Mesendoderm (in vitro differentiated cells): ENCODE measurements at regions not wholly inside any gene's neighbourhood (a gene's known extent, or its start where the extent isn't known, plus 50 kb on each side); places are given as distances from the start of the nearest gene placed in this dataset.

Experiments
- DNase-seq: peaks from one replicate; pipeline ENCODE4 v3.0.0; 2013
- H2AK5ac ChIP-seq: 2 replicates; pipeline ENCODE4 v1.6.1; 2013; ENCODE audit warnings: low read length, inconsistent platforms
- H2BK120ac ChIP-seq: 2 replicates; pipeline ENCODE4 v1.6.1; 2013; ENCODE audit warnings: low read depth, mild to moderate bottlenecking, low read length, moderate library complexity, mixed read lengths
- H2BK15ac ChIP-seq: replicated peaks from 2 replicates; pipeline ENCODE4 v1.6.1; 2013; ENCODE audit warnings: low read depth, mild to moderate bottlenecking, moderate library complexity
- H2BK5ac ChIP-seq: 2 replicates; pipeline ENCODE4 v1.6.1; 2013; ENCODE audit warnings: low read length, inconsistent platforms
- H3K18ac ChIP-seq: 2 replicates; pipeline ENCODE4 v1.6.1; 2013; ENCODE audit warnings: mild to moderate bottlenecking, low read length, mixed read lengths
- H3K23ac ChIP-seq: one replicate; pipeline ENCODE4 v1.6.1; 2013; ENCODE audit warnings: low read length
- H3K27ac ChIP-seq: 2 replicates; pipeline ENCODE4 v1.5.1; 2013; ENCODE audit warnings: low read depth, mild to moderate bottlenecking, inconsistent platforms, low read length, moderate library complexity
- H3K27me3 ChIP-seq: 2 replicates; pipeline ENCODE4 v1.6.1; 2013; ENCODE audit warnings: low read length, control low read depth, mild to moderate bottlenecking, inconsistent platforms; ENCODE audit not compliant: insufficient read depth, poor library complexity
- H3K36me3 ChIP-seq: 2 replicates; pipeline ENCODE4 v1.6.1; 2013; ENCODE audit warnings: low read length, inconsistent platforms; ENCODE audit not compliant: control insufficient read depth, insufficient read depth
- H3K4ac ChIP-seq: one replicate; pipeline ENCODE4 v1.6.1; 2013; ENCODE audit warnings: low read depth, mild to moderate bottlenecking, low read length, moderate library complexity
- H3K4me1 ChIP-seq: 2 replicates; pipeline ENCODE4 v1.6.1; 2013; ENCODE audit warnings: low read depth, low read length, inconsistent platforms; ENCODE audit not compliant: control insufficient read depth
- H3K4me2 ChIP-seq: 2 replicates; pipeline ENCODE4 v1.6.1; 2013; ENCODE audit warnings: low read length
- H3K4me3 ChIP-seq: 2 replicates; pipeline ENCODE4 v1.5.1; 2013; ENCODE audit warnings: mild to moderate bottlenecking, low read length
- H3K56ac ChIP-seq: one replicate; pipeline ENCODE4 v1.6.1; 2013; ENCODE audit warnings: low read length
- H3K79me1 ChIP-seq: 2 replicates; pipeline ENCODE4 v1.6.1; 2013; ENCODE audit warnings: low read length, inconsistent platforms
- H3K79me2 ChIP-seq: 2 replicates; pipeline ENCODE4 v1.6.1; 2013; ENCODE audit warnings: mild to moderate bottlenecking, low read length; ENCODE audit not compliant: control insufficient read depth, insufficient read depth
- H3K9ac ChIP-seq: 2 replicates; pipeline ENCODE4 v1.6.1; 2013; ENCODE audit warnings: low read length, inconsistent platforms
- H4K5ac ChIP-seq: one replicate; pipeline ENCODE4 v1.6.1; 2013; ENCODE audit warnings: low read length
- H4K8ac ChIP-seq: one replicate; pipeline ENCODE4 v1.6.1; 2013; ENCODE audit warnings: low read depth, mild to moderate bottlenecking, control low read depth, low read length, moderate library complexity
- WGBS: extraction: QIAGEN DNeasy Blood & Tissue Kit; methylation state at CpG from one replicate; pipeline ENCODE4 v1.1.7; 2013; ENCODE audit warnings: low lambda C conversion rate, missing lambda C conversion rate; ENCODE audit not compliant: insufficient coverage; ENCODE audit errors: extremely low coverage; 5-methylcytosine and 5-hydroxymethylcytosine counted together

DNA sequence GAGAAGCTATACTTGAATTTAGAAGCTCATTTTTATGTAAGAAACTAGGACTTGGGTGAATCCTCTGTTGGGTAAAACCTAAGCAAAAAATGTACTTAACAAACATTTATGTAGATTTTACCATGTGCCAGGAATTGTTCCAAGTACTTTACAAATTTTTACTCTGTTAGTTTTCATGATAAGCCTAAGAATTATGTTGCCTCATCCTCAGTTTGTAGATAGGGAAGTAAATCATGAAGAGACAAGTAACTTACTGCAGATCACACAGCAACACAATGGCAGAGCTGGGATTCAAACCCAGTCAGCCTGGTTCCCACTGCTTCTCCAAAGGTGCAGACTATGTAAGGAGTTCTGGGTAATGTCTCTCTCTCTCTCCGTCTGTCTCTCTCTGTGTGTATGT lies 169.9 kb downstream of the DIPK2A start:
- H3K27me3 ChIP-seq, result no peaks in the 10 kb centered on the region
- H3K79me2 ChIP-seq, result no peaks in the 10 kb centered on the region
- H3K79me1 ChIP-seq, result no peaks in the 10 kb centered on the region
- no peak overlapping the region for H3K4me2 ChIP-seq
- no peak overlapping the region for H3K4ac ChIP-seq
- no peak overlapping the region for H2BK5ac ChIP-seq
- no peak overlapping the region for H2BK15ac ChIP-seq
- no peak overlapping the region for H3K4me3 ChIP-seq
- no peak overlapping the region for H3K56ac ChIP-seq
- H2AK5ac ChIP-seq, result no peak overlapping the region
- no peak overlapping the region for H4K8ac ChIP-seq
- no peak overlapping the region for H3K27ac ChIP-seq
- H3K9ac ChIP-seq, result no peak overlapping the region
- WGBS, result no CpG with 5 or more reads among the region's 1 CpG
- DNase-seq, result no peak
- H2BK120ac ChIP-seq, result no peak overlapping the region
- no peak overlapping the region for H4K5ac ChIP-seq
- no peak overlapping the region for H3K23ac ChIP-seq
- no peaks in the 10 kb centered on the region for H3K36me3 ChIP-seq
- no peaks in the 10 kb centered on the region for H3K4me1 ChIP-seq
- H3K18ac ChIP-seq, result no peak overlapping the region

DNA sequence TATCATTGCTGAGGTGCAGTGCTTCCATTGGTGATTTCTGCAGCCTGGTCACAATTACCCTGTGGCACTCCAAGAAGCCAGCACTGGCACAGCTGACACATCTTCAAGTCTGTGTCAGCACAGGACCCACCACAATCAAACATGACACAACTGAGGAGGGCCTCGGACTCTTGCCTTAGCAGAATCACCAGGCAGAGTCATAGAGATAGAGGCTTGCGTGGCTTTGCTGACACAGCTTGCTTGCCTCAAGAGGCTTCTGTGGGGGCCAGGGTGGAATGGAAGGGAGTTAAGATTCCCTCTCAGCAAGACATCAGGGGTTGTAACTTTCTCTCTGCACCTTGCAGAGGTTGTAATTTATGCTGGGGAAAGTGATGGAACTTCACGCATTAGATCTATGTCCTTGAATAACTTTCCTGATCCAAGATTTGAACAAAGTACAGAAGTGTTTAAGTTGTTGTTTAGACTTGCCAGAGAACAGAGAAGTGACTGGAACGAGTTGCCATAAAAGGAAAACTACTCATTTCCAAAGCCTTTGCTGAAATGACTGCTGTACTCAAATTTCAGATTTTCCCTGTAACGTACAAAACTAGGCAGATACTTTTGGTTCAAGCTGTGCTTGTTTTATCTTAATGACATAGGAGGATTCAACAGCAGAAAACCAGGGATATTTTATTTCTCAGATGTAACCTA lies 170.7 kb downstream of the DIPK2A start:
- Histone ChIP-seq H2BK15ac (no peak overlapping the region), H3K4me3 (no peak overlapping the region), H2AK5ac (no peak overlapping the region), H3K79me2 (no peaks in the 10 kb centered on the region), H3K79me1 (no peaks in the 10 kb centered on the region), H3K4me2 (no peak overlapping the region), H4K8ac (no peak overlapping the region), H3K4me1 (no peaks in the 10 kb centered on the region), H3K9ac (no peak overlapping the region), H2BK5ac (no peak overlapping the region), H3K27ac (no peak overlapping the region), H3K18ac (no peak overlapping the region), H4K5ac (no peak overlapping the region), H3K27me3 (no peaks in the 10 kb centered on the region), H3K4ac (no peak overlapping the region), H3K36me3 (no peaks in the 10 kb centered on the region), H2BK120ac (no peak overlapping the region), H3K56ac (no peak overlapping the region), H3K23ac (no peak overlapping the region)
- peak; percentile 7 for DNase-seq
- no CpG with 5 or more reads among the region's 5 CpGs for WGBS

DNA sequence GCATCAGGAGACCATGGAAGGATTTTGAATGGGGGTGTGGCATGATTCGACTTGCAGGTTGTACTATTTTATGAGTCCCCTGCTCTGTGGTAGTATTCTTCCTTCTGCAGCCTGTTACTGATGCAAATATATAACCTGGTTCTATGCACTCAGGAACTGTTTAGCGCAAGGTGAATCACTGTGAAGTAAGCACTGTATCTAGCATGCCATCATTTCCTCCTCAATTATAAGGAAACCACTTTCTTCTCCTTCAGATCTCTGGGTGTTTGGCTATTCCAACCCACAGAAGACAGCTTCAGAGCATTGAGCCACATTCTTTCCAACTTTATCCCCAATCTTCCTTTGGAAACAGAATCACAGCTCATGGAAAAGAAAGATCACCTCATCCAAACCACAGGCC lies 176.7 kb downstream of the DIPK2A start:
- Histone ChIP-seq H4K5ac (no peak overlapping the region), H3K27ac (no peak overlapping the region), H3K23ac (no peak overlapping the region), H3K36me3 (no peaks in the 10 kb centered on the region), H3K4ac (no peak overlapping the region), H2BK120ac (no peak overlapping the region), H3K56ac (no peak overlapping the region), H3K4me3 (no peak overlapping the region), H3K27me3 (no peaks in the 10 kb centered on the region), H3K79me1 (no peaks in the 10 kb centered on the region), H2BK5ac (no peak overlapping the region), H3K9ac (no peak overlapping the region), H3K79me2 (no peaks in the 10 kb centered on the region), H2BK15ac (no peak overlapping the region), H3K4me1 (no peaks in the 10 kb centered on the region), H4K8ac (no peak overlapping the region), H2AK5ac (no peak overlapping the region), H3K18ac (no peak overlapping the region), H3K4me2 (no peak overlapping the region)
- no peak for DNase-seq
- WGBS, result no CpG with 5 or more reads among the region's 2 CpGs

DNA sequence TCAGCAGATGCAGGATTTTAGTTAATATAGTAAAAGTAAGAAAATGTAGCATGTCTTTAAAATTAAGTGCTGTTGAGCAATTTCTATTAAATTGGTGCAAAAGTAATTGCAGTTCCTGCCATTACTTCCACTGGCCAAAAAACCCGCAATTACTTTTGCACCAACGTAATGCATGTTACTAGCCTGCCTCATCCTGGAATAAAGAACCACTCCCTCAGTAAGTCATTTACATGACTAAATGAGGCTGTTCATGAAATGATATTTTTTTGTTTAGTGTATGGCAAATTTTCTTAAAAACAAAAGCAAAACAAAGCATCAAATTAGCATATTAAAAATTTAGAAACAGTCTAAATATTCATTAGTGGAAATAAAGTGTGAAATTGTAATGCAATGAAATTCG lies 180.4 kb downstream of the DIPK2A start:
- no peak for DNase-seq
- H3K4me1 ChIP-seq, result no peaks in the 10 kb centered on the region
- no peaks in the 10 kb centered on the region for H3K36me3 ChIP-seq
- H2BK5ac ChIP-seq, result no peak overlapping the region
- no peak overlapping the region for H3K4me2 ChIP-seq
- H3K27ac ChIP-seq, result no peak overlapping the region
- WGBS, result no CpG with 5 or more reads among the region's 3 CpGs
- no peak overlapping the region for H3K4ac ChIP-seq
- no peak overlapping the region for H4K8ac ChIP-seq
- no peaks in the 10 kb centered on the region for H3K79me2 ChIP-seq
- H3K27me3 ChIP-seq, result no peaks in the 10 kb centered on the region
- H3K18ac ChIP-seq, result no peak overlapping the region
- H2AK5ac ChIP-seq, result no peak overlapping the region
- H2BK15ac ChIP-seq, result no peak overlapping the region
- no peak overlapping the region for H3K56ac ChIP-seq
- H3K4me3 ChIP-seq, result no peak overlapping the region
- no peaks in the 10 kb centered on the region for H3K79me1 ChIP-seq
- H2BK120ac ChIP-seq, result no peak overlapping the region
- H3K9ac ChIP-seq, result no peak overlapping the region
- H3K23ac ChIP-seq, result no peak overlapping the region
- no peak overlapping the region for H4K5ac ChIP-seq

GRCh38 chr3:144160627-144161026 lies 189.0 kb downstream of the DIPK2A start:
- no peaks in the 10 kb centered on the region for H3K36me3 ChIP-seq
- no peak overlapping the region for H3K9ac ChIP-seq
- no peak overlapping the region for H3K4me2 ChIP-seq
- H4K5ac ChIP-seq, result no peak overlapping the region
- H3K27ac ChIP-seq, result no peak overlapping the region
- no peak overlapping the region for H3K23ac ChIP-seq
- H3K4me3 ChIP-seq, result no peak overlapping the region
- H2BK15ac ChIP-seq, result no peak overlapping the region
- no peak overlapping the region for H2AK5ac ChIP-seq
- H3K18ac ChIP-seq, result no peak overlapping the region
- H2BK120ac ChIP-seq, result no peak overlapping the region
- no peak overlapping the region for H3K56ac ChIP-seq
- no peak overlapping the region for H2BK5ac ChIP-seq
- no peaks in the 10 kb centered on the region for H3K79me2 ChIP-seq
- no peaks in the 10 kb centered on the region for H3K4me1 ChIP-seq
- no peaks in the 10 kb centered on the region for H3K79me1 ChIP-seq
- H3K27me3 ChIP-seq, result no peaks in the 10 kb centered on the region
- H4K8ac ChIP-seq, result no peak overlapping the region
- no peak for DNase-seq
- H3K4ac ChIP-seq, result no peak overlapping the region

DNA sequence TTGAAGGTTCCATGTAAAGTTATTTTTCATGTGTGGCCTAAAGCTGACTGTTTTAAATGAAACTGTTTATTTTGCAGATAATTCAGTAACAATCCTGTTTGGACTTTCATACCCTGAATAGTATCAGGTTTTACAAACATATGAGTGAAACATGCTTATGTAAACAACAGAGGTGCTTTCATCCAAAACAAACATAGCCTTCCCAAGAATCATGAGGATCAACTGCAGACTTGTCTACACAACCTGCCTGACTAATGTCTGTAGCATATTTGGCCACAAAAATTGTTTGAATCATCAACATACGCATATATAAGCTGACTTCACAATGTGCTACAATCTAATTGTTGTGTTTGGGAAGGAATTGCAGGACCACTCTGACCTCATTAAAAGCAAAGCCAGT lies 190.4 kb downstream of the DIPK2A start:
- Histone ChIP-seq H3K4me3 (no peak overlapping the region), H3K4ac (no peak overlapping the region), H3K4me1 (no peaks in the 10 kb centered on the region), H3K79me1 (no peaks in the 10 kb centered on the region), H3K18ac (no peak overlapping the region), H2AK5ac (no peak overlapping the region), H3K4me2 (no peak overlapping the region), H2BK120ac (no peak overlapping the region), H3K27me3 (no peaks in the 10 kb centered on the region), H3K56ac (no peak overlapping the region), H2BK5ac (no peak overlapping the region), H4K8ac (no peak overlapping the region), H3K27ac (no peak overlapping the region), H3K9ac (no peak overlapping the region), H3K23ac (no peak overlapping the region), H4K5ac (no peak overlapping the region), H3K79me2 (no peaks in the 10 kb centered on the region), H2BK15ac (no peak overlapping the region), H3K36me3 (no peaks in the 10 kb centered on the region)
- DNase-seq, result no peak
- WGBS, result no CpG with 5 or more reads among the region's 1 CpG
